ENCODE measurements at regions not wholly inside any gene's neighbourhood (a gene's known extent, or its start where the extent isn't known, plus 50 kb on each side); places are given as distances from the start of the nearest gene placed in this dataset.

DNA sequence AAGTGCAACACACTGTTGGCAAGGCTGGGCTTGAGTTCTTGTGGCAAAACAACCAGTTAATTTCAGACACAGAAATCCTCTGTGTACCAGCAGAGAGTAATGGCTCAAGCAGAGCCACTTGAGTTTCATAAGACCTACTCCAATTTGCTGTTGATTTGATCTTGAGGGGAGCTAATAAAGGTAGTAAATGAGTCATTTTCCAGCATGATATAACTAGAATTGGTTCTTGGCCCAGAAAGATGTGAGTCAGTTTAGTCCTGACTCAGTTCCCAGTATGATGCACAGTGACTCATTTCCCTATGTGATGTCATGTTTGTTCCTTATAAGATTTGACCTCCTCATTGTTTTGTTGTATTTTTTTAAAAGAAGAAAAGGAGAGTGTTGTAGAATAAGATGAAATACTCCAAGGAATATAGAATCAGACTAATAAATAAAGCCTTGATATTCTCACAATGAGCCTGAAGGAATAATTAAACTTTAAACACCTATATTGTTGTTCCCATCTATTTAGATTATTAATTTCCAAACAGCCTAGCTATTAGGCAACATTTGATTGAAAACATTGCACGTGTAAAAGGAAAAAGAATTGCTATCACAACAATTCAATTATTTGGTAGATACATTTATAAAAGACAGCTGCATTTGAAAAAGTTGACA, 186.2 kb downstream of the REEP3 start:
- Mint-ChIP-seq H3K4me1 (no peaks in the 10 kb centered on the region), H3K4me3 (no peak overlapping the region), H3K27ac (no peak overlapping the region), H3K36me3 (no peaks in the 10 kb centered on the region), H3K9me3 (no peaks in the 10 kb centered on the region), H3K27me3 (ENCODE audit: low read depth in 2 of 2) (peaks cover 4 to 6% of the 10 kb centered on the region in 2 donors)
- ATAC-seq, result peak in 1 of 3 donors; percentile 14
- WGBS (ENCODE audit: insufficient coverage), result no CpG with 5 or more reads among the region's 1 CpG
- Histone ChIP-seq H3K27ac (ENCODE audit: low read length) (no peak overlapping the region), H3K27me3 (ENCODE audit: control insufficient read depth, insufficient read depth, low read length) (no peaks in the 10 kb centered on the region), H3K4me3 (ENCODE audit: low read length) (no peak overlapping the region), H3K4me1 (ENCODE audit: control insufficient read depth, insufficient read depth, low read length) (peaks cover 4% of the 10 kb centered on the region), H3K36me3 (ENCODE audit: control insufficient read depth, insufficient read depth, low read length) (no peaks in the 10 kb centered on the region), H3K9me3 (ENCODE audit: control insufficient read depth, insufficient read depth, low read length) (no peaks in the 10 kb centered on the region)
- TF ChIP-seq, protein P1, sequence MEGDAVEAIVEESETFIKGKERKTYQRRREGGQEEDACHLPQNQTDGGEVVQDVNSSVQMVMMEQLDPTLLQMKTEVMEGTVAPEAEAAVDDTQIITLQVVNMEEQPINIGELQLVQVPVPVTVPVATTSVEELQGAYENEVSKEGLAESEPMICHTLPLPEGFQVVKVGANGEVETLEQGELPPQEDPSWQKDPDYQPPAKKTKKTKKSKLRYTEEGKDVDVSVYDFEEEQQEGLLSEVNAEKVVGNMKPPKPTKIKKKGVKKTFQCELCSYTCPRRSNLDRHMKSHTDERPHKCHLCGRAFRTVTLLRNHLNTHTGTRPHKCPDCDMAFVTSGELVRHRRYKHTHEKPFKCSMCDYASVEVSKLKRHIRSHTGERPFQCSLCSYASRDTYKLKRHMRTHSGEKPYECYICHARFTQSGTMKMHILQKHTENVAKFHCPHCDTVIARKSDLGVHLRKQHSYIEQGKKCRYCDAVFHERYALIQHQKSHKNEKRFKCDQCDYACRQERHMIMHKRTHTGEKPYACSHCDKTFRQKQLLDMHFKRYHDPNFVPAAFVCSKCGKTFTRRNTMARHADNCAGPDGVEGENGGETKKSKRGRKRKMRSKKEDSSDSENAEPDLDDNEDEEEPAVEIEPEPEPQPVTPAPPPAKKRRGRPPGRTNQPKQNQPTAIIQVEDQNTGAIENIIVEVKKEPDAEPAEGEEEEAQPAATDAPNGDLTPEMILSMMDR (IDR thresholded peaks at IDR 0.05), result no peak
- intact Hi-C loops (cut with micrococcal nuclease), result no loop called here
- DNase-seq, result peak in 1 of 2 donors; percentile 10

DNA sequence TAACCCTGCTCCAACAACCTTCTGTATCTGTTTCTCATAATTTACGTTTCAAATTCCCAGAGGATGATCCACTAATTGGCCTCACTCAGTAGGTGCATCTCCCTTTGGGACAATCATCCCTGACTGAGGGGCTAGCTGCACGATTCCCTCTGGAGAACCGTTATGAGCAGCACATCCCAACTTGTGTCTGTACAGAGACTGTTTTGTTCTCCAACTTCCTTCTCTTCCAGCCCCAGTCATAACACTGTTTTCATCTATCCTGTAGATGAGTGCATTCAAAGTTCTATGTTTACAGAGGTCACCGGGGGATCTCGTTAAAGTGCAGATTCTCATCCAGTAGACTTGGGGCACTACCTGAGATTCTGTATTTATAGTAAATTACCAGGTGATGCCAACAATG, 187.2 kb downstream of the REEP3 start:
- 92% methylated on average over 5 of the region's 5 CpGs for WGBS (ENCODE audit: insufficient coverage)
- Histone ChIP-seq H3K36me3 (ENCODE audit: control insufficient read depth, insufficient read depth, low read length) (no peaks in the 10 kb centered on the region), H3K9me3 (ENCODE audit: control insufficient read depth, insufficient read depth, low read length) (no peaks in the 10 kb centered on the region), H3K27ac (ENCODE audit: low read length) (no peak overlapping the region), H3K27me3 (ENCODE audit: control insufficient read depth, insufficient read depth, low read length) (no peaks in the 10 kb centered on the region), H3K4me3 (ENCODE audit: low read length) (no peak overlapping the region), H3K4me1 (ENCODE audit: control insufficient read depth, insufficient read depth, low read length) (peaks cover 4% of the 10 kb centered on the region)
- TF ChIP-seq, protein P1 (IDR thresholded peaks at IDR 0.05), result no peak
- ATAC-seq (no peak), DNase-seq (no peak)
- no peaks in the 10 kb centered on the region for H3K9me3 Mint-ChIP-seq
- no peak overlapping the region for H3K4me3 Mint-ChIP-seq
- no peaks in the 10 kb centered on the region for H3K4me1 Mint-ChIP-seq
- intact Hi-C loops (cut with micrococcal nuclease), result no loop called here
- no peak overlapping the region for H3K27ac Mint-ChIP-seq
- no peaks in the 10 kb centered on the region for H3K36me3 Mint-ChIP-seq
- peaks cover 2 to 4% of the 10 kb centered on the region in 2 donors for H3K27me3 Mint-ChIP-seq (ENCODE audit: low read depth in 2 of 2)

DNA sequence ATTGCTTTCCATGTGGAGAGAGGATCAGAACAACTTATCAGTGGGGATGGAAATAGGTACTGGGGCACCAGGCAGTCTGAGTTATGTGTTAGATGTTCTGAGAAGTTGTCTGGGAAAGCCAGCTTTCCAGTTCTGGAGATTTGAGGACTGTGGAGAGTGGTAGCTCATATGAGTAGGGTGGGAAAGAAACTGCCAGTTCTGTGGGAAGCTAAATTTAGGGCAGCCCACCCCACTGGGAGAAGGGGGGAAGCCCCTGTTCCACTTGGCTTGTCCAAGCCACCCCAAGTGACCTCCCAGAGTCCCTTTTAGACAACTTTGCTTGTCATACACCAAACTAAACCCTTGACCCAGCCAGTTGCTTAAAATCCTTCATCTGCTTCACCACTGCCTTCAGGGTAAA, 189.5 kb downstream of the REEP3 start:
- no peaks in the 10 kb centered on the region for H3K9me3 Mint-ChIP-seq
- Histone ChIP-seq H3K36me3 (ENCODE audit: control insufficient read depth, insufficient read depth, low read length) (no peaks in the 10 kb centered on the region), H3K27ac (ENCODE audit: low read length) (no peak overlapping the region), H3K4me1 (ENCODE audit: control insufficient read depth, insufficient read depth, low read length) (no peaks in the 10 kb centered on the region), H3K9me3 (ENCODE audit: control insufficient read depth, insufficient read depth, low read length) (no peaks in the 10 kb centered on the region), H3K27me3 (ENCODE audit: control insufficient read depth, insufficient read depth, low read length) (no peaks in the 10 kb centered on the region), H3K4me3 (ENCODE audit: low read length) (no peak overlapping the region)
- intact Hi-C loops (cut with micrococcal nuclease), result no loop called here
- H3K4me1 Mint-ChIP-seq, result no peaks in the 10 kb centered on the region
- no peak overlapping the region for H3K4me3 Mint-ChIP-seq
- peaks cover 0 to 4% of the 10 kb centered on the region in 2 donors for H3K27me3 Mint-ChIP-seq (ENCODE audit: low read depth in 2 of 2)
- H3K36me3 Mint-ChIP-seq, result no peaks in the 10 kb centered on the region
- no peak overlapping the region for H3K27ac Mint-ChIP-seq
- no peak for DNase-seq
- TF ChIP-seq, protein P1 (IDR thresholded peaks at IDR 0.05), result no peak
- no peak for ATAC-seq

DNA sequence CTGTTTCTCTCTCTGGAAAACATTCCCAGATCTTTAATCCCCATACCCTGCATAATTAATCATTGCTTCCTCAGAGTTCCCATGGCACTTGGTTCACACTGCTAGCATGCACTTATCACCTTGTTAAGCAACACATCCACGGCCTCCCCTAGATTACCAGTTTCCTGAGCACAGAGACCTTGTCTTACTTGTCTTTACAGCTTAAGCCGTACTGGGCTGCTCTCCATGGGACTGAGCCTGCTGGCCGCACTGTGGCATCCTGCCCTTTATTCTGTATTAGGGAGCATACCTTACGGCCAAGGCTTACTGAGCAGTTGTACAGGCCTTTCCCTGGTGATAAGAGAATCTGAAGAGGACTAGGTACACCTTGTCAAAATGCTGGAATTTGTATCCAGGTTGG, 190.2 kb downstream of the REEP3 start:
- intact Hi-C loops (cut with micrococcal nuclease), result no loop called here
- no peaks in the 10 kb centered on the region for H3K4me1 ChIP-seq (ENCODE audit: control insufficient read depth, insufficient read depth, low read length)
- WGBS (ENCODE audit: insufficient coverage), result 88% methylated on average over 4 of the region's 4 CpGs
- no peaks in the 10 kb centered on the region for H3K36me3 ChIP-seq (ENCODE audit: control insufficient read depth, insufficient read depth, low read length)
- H3K9me3 ChIP-seq (ENCODE audit: control insufficient read depth, insufficient read depth, low read length), result no peaks in the 10 kb centered on the region
- Mint-ChIP-seq H3K4me3 (no peak overlapping the region), H3K27me3 (ENCODE audit: low read depth in 2 of 2) (peaks cover 0 to 4% of the 10 kb centered on the region in 2 donors), H3K4me1 (no peaks in the 10 kb centered on the region), H3K9me3 (no peaks in the 10 kb centered on the region), H3K27ac (no peak overlapping the region), H3K36me3 (no peaks in the 10 kb centered on the region)
- H3K27ac ChIP-seq (ENCODE audit: low read length), result no peak overlapping the region
- TF ChIP-seq, protein P1 (IDR thresholded peaks at IDR 0.05), result no peak
- DNase-seq, result no peak
- no peaks in the 10 kb centered on the region for H3K27me3 ChIP-seq (ENCODE audit: control insufficient read depth, insufficient read depth, low read length)
- ATAC-seq, result no peak
- no peak overlapping the region for H3K4me3 ChIP-seq (ENCODE audit: low read length)

Measured in natural killer cell (primary cell).